A549 (cell line): ENCODE measurements at regions not wholly inside any gene's neighbourhood (a gene's known extent, or its start where the extent isn't known, plus 50 kb on each side); places are given as distances from the start of the nearest gene placed in this dataset.

Experiments used
- CTCF ChIP-seq: fragments of >200 bp; sonication (Bioruptor Twin); formaldehyde crosslinking; IDR thresholded peaks from 3 replicates; pipeline ENCODE4 v1.5.1; 2016
- EHF ChIP-seq: fragments of 250-450 bp; sonication (Bioruptor Pico); IDR thresholded peaks from 2 replicates; pipeline ENCODE4 v1.5.0; 2020; ENCODE audit warnings: mild to moderate bottlenecking
- EP300 ChIP-seq, 2 experiments: fragments of >200 bp; sonication (Bioruptor Twin); formaldehyde crosslinking; IDR thresholded peaks; 2 replicates in 1 of 2; 3 replicates in 1 of 2; pipeline ENCODE4 v1.6.1; 2016 to 2017
- JUN ChIP-seq, 2 experiments: fragments of >200 bp; sonication (Bioruptor Twin); formaldehyde crosslinking; IDR thresholded peaks; 2 replicates in 1 of 2; 3 replicates in 1 of 2; pipeline ENCODE4 v1.6.1; 2016 to 2017
- POLR2A ChIP-seq: IDR thresholded peaks from 2 replicates; pipeline ENCODE4 v1.6.1; 2012; ENCODE audit warnings: mild to moderate bottlenecking, low read length
- SREBF2 ChIP-seq: fragments of 450-650 bp; IDR thresholded peaks from 2 replicates; pipeline ENCODE4 v1.6.1; 2014; ENCODE audit warnings: mild to moderate bottlenecking, moderate library complexity

- TF ChIP-seq CTCF (no peak), JUN (IDR thresholded peaks at IDR 0.05) (no peak), EHF (CRISPR knock-in tag) (no peak), POLR2A (no peak), SREBF2 (no peak), EP300 (IDR thresholded peaks at IDR 0.05) (no peak)
Observed at GRCh38 chr5:89827359-89827758, 582.2 kb downstream of the CETN3 start.
